HEK293 (cell line): ENCODE measurements at regions not wholly inside any gene's neighbourhood (a gene's known extent, or its start where the extent isn't known, plus 50 kb on each side); places are given as distances from the start of the nearest gene placed in this dataset.

Experiments
- CTCF ChIA-PET: fragments of 350-600 bp; formaldehyde crosslinking; extraction: SDS; loops from one replicate; lab custom pipeline; 2021; ENCODE audit warnings: antibody characterized with exemption; lab: Yijun Ruan, JAX
- POLR2A ChIA-PET: fragments of 300-600 bp; formaldehyde crosslinking; extraction: SDS; loops from one replicate; lab custom pipeline; 2020; ENCODE audit warnings: antibody characterized with exemption, inconsistent platforms; lab: Yijun Ruan, JAX
- H3K27ac ChIP-seq: fragments of 200-500 bp; sonication (Bioruptor generic); 2 replicates; pipeline ENCODE4 v1.5.1; 2014; ENCODE audit warnings: low read depth, low read length, control low read depth, inconsistent platforms; ENCODE audit errors: extremely low read depth
- H3K36me3 ChIP-seq, 2 experiments: fragments of 200-500 bp in 1 of 2; sonication (Bioruptor generic) in 1 of 2; 1 replicate in 1 of 2; 2 replicates in 1 of 2; pipeline ENCODE4 v1.5.1; 2014 to 2017; ENCODE audit warnings: inconsistent platforms in 2 of 2, low read length in 2 of 2; ENCODE audit not compliant: control insufficient read depth in 2 of 2, insufficient read depth in 1 of 2
- H3K4me1 ChIP-seq: fragments of 200-500 bp; sonication (Bioruptor generic); 2 replicates; pipeline ENCODE4 v1.5.1; 2014; ENCODE audit warnings: mild to moderate bottlenecking, low read length, inconsistent platforms; ENCODE audit not compliant: control insufficient read depth, insufficient read depth
- H3K4me3 ChIP-seq: 2 replicates; pipeline ENCODE4 v1.5.1; 2011; ENCODE audit warnings: low read depth, mild to moderate bottlenecking, control low read depth, low read length, moderate library complexity
- H3K9me3 ChIP-seq: fragments of 200-500 bp; sonication (Bioruptor generic); 2 replicates; pipeline ENCODE4 v1.5.1; 2014; ENCODE audit warnings: low read depth, low read length, inconsistent platforms; ENCODE audit not compliant: control insufficient read depth, insufficient read depth
- EGR2 ChIP-seq: fragments of 450-650 bp; formaldehyde crosslinking; IDR thresholded peaks from 2 replicates; pipeline ENCODE4 v1.5.1; 2016; ENCODE audit warnings: low read depth, missing biosample characterization, missing genetic modification characterization
- HOXD13 ChIP-seq: sonication (generic); formaldehyde crosslinking; IDR thresholded peaks from 2 replicates; pipeline ENCODE4 v1.8.0; 2022; ENCODE audit warnings: missing genetic modification reagents, borderline replicate concordance
- KLF1 ChIP-seq: fragments of 450-650 bp; formaldehyde crosslinking; IDR thresholded peaks from 2 replicates; pipeline ENCODE4 v1.5.1; 2016; ENCODE audit warnings: missing biosample characterization, missing genetic modification characterization
- KLF17 ChIP-seq: fragments of 450-650 bp; formaldehyde crosslinking; IDR thresholded peaks from 2 replicates; pipeline ENCODE4 v1.5.1; 2016; ENCODE audit warnings: missing biosample characterization, missing genetic modification characterization
- MZF1 ChIP-seq: fragments of 450-650 bp; formaldehyde crosslinking; IDR thresholded peaks from 2 replicates; pipeline ENCODE4 v1.5.1; 2017; ENCODE audit warnings: missing biosample characterization, missing genetic modification characterization, borderline replicate concordance
- REPIN1 ChIP-seq: fragments of 450-650 bp; formaldehyde crosslinking; IDR thresholded peaks from 2 replicates; pipeline ENCODE4 v1.5.1; 2017; ENCODE audit warnings: missing biosample characterization, missing genetic modification characterization, low read depth
- SCRT1 ChIP-seq: fragments of 450-650 bp; formaldehyde crosslinking; IDR thresholded peaks from 2 replicates; pipeline ENCODE4 v1.5.1; 2016; ENCODE audit warnings: missing biosample characterization, missing genetic modification characterization, borderline replicate concordance
- SP2 ChIP-seq: fragments of 450-650 bp; formaldehyde crosslinking; IDR thresholded peaks from 2 replicates; pipeline ENCODE4 v1.5.1; 2016; ENCODE audit warnings: missing biosample characterization, missing genetic modification characterization
- SP7 ChIP-seq: fragments of 450-650 bp; formaldehyde crosslinking; IDR thresholded peaks from 2 replicates; pipeline ENCODE4 v1.5.1; 2016; ENCODE audit warnings: missing biosample characterization, missing genetic modification characterization
- ZFP37 ChIP-seq: fragments of 450-650 bp; formaldehyde crosslinking; IDR thresholded peaks from 2 replicates; pipeline ENCODE4 v1.5.1; 2016; ENCODE audit warnings: missing biosample characterization, missing genetic modification characterization
- ZNF112 ChIP-seq: fragments of 450-650 bp; formaldehyde crosslinking; IDR thresholded peaks from 2 replicates; pipeline ENCODE4 v1.5.0; 2017; ENCODE audit warnings: missing biosample characterization, missing genetic modification characterization
- ZNF138 ChIP-seq: fragments of 450-650 bp; formaldehyde crosslinking; IDR thresholded peaks from 2 replicates; pipeline ENCODE4 v1.5.1; 2016; ENCODE audit warnings: missing biosample characterization, missing genetic modification characterization, borderline replicate concordance
- ZNF140 ChIP-seq: fragments of 450-650 bp; formaldehyde crosslinking; IDR thresholded peaks from 2 replicates; pipeline ENCODE4 v1.5.1; 2016; ENCODE audit warnings: missing biosample characterization, missing genetic modification characterization
- ZNF175 ChIP-seq: fragments of 450-650 bp; formaldehyde crosslinking; IDR thresholded peaks from 2 replicates; pipeline ENCODE4 v1.5.1; 2016; ENCODE audit warnings: missing biosample characterization, missing genetic modification characterization
- ZNF248 ChIP-seq: fragments of 450-650 bp; formaldehyde crosslinking; IDR thresholded peaks from 2 replicates; pipeline ENCODE4 v1.5.1; 2017; ENCODE audit warnings: missing biosample characterization, missing genetic modification characterization
- ZNF292 ChIP-seq: fragments of 450-650 bp; formaldehyde crosslinking; IDR thresholded peaks from 2 replicates; pipeline ENCODE4 v1.5.1; 2016; ENCODE audit warnings: low read depth, missing biosample characterization, missing genetic modification characterization, borderline replicate concordance
- ZNF366 ChIP-seq: fragments of 450-650 bp; formaldehyde crosslinking; conservative IDR thresholded peaks from 2 replicates; pipeline ENCODE4 v1.5.1; 2016; ENCODE audit warnings: missing biosample characterization, missing genetic modification characterization
- ZNF394 ChIP-seq: fragments of 450-650 bp; formaldehyde crosslinking; IDR thresholded peaks from 2 replicates; pipeline ENCODE4 v1.5.1; 2016; ENCODE audit warnings: missing biosample characterization, missing genetic modification characterization, mild to moderate bottlenecking, moderate library complexity, borderline replicate concordance
- ZNF510 ChIP-seq: fragments of 450-650 bp; formaldehyde crosslinking; IDR thresholded peaks from 2 replicates; pipeline ENCODE4 v1.5.1; 2018; ENCODE audit warnings: mild to moderate bottlenecking, missing genetic modification characterization, missing biosample characterization; ENCODE audit not compliant: insufficient replicate concordance
- ZNF571 ChIP-seq: fragments of 450-650 bp; formaldehyde crosslinking; IDR thresholded peaks from 2 replicates; pipeline ENCODE4 v1.5.0; 2017; ENCODE audit warnings: missing biosample characterization, missing genetic modification characterization
- ZNF600 ChIP-seq: fragments of 450-650 bp; formaldehyde crosslinking; IDR thresholded peaks from 2 replicates; pipeline ENCODE4 v1.5.1; 2016; ENCODE audit warnings: missing biosample characterization, missing genetic modification characterization
- ZNF629 ChIP-seq: fragments of 450-650 bp; formaldehyde crosslinking; IDR thresholded peaks from 2 replicates; pipeline ENCODE4 v1.5.1; 2017; ENCODE audit warnings: missing biosample characterization, missing genetic modification characterization
- ZNF664 ChIP-seq: fragments of 450-650 bp; formaldehyde crosslinking; IDR thresholded peaks from 2 replicates; pipeline ENCODE4 v1.5.1; 2016; ENCODE audit warnings: missing biosample characterization, missing genetic modification characterization
- ZNF677 ChIP-seq: fragments of 450-650 bp; IDR thresholded peaks from 2 replicates; pipeline ENCODE4 v1.5.0; 2018; ENCODE audit warnings: missing biosample characterization, mild to moderate bottlenecking, missing genetic modification characterization, moderate library complexity
- ZSCAN23 ChIP-seq: fragments of 450-650 bp; formaldehyde crosslinking; IDR thresholded peaks from 2 replicates; pipeline ENCODE4 v1.5.1; 2016; ENCODE audit warnings: missing biosample characterization, missing genetic modification characterization
- TF ChIP-seq, protein P1 (sequence below): fragments of 450-650 bp; formaldehyde crosslinking; optimal IDR thresholded peaks from 2 replicates; pipeline ENCODE3; 2016; ENCODE audit warnings: missing biosample characterization, mild to moderate bottlenecking, missing genetic modification characterization
- TF ChIP-seq, protein P2 (sequence below): fragments of 450-650 bp; formaldehyde crosslinking; IDR thresholded peaks from 2 replicates; pipeline ENCODE4 v1.5.1; 2017; ENCODE audit warnings: missing biosample characterization, missing genetic modification characterization

DNA sequence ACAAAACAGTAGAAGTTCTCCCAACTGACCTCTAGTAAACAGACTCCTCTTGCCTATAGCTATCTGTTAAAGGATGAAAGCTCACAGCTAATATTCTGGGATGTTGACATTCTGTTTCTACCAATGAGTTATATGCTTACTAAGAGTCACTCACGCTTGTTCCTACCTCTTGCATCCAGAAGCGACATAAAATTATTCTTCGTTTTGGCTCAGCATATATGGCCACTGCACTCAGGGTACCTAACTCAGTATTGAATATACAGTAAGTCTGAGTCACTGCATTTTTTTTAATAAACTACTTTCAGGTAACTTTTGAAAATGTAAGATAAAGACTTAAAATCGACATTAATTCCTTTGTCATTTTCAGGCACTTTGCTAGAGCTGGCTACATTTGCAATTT lies 214.4 kb upstream of the STXBP5 start (continued):
- no peak for TF ChIP-seq KLF1 (tag by site-specific recombination)
- TF ChIP-seq ZNF394 (tag by site-specific recombination), result no peak
- TF ChIP-seq SP7 (tag by site-specific recombination), result no peak
- TF ChIP-seq ZNF510 (tag by site-specific recombination), result no peak
- TF ChIP-seq ZNF629 (tag by site-specific recombination), result no peak
- TF ChIP-seq ZNF366 (tag by site-specific recombination), result no peak
- no peak for TF ChIP-seq MZF1 (tag by site-specific recombination)
- TF ChIP-seq ZFP37 (tag by site-specific recombination), result no peak
- TF ChIP-seq ZNF677 (tag by site-specific recombination), result no peak
- TF ChIP-seq ZNF571, result no peak

GRCh38 chr6:146990284-146990683 lies 213.9 kb upstream of the STXBP5 start:
- no peak overlapping the region for H3K27ac ChIP-seq
- H3K9me3 ChIP-seq, result no peaks in the 10 kb centered on the region
- CTCF ChIA-PET, result interaction anchor here (0.6 to 1.0 kb wide), 2 partner anchors 38 to 505 kb away, joined by 3 to 4 read pairs; no protein-coding TSS in a partner anchor
- no peaks in the 10 kb centered on the region for H3K4me1 ChIP-seq
- TF ChIP-seq KLF17 (tag by site-specific recombination) (no peak), ZNF140 (tag by site-specific recombination) (peak; percentile 40; the same call in 1 of the 2 replicates)
- TF ChIP-seq, all 188 proteins: peak for 1
- Histone ChIP-seq H3K36me3 (no peaks in the 10 kb centered on the region), H3K4me3 (no peak overlapping the region)
- POLR2A ChIA-PET, result no interaction called here

GRCh38 chr6:146990821-146991798 lies 213.1 kb upstream of the STXBP5 start:
- POLR2A ChIA-PET, result interaction anchor here (0.6 kb wide), 1 partner anchor 9 kb away, joined by 5 read pairs; no protein-coding TSS in a partner anchor

DNA sequence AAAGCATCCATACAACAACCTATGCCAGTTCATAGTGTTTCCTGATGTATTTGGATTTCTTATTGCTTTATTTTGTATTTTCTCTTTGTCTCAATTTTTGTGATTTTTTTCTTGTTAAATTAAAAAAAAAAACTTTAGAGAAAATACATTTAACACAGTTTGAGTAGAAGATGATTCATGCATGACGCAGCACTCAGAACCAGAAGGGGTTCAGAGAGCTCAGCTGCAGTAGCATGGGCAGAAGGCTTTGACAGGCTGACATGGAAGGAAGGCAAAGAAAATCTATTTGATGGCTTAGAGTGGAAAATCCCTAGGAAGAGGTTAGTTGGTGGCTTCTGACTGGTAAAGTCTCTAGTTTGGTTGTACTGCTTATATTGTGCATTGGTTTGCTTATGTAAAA lies 207.2 kb upstream of the STXBP5 start:
- ChIA-PET POLR2A (no interaction called here), CTCF (interaction anchor here (0.6 kb wide), 1 partner anchor 123 kb away, joined by 4 read pairs; no protein-coding TSS in a partner anchor)
- no peaks in the 10 kb centered on the region for H3K36me3 ChIP-seq
- H3K4me1 ChIP-seq, result no peaks in the 10 kb centered on the region
- H3K27ac ChIP-seq, result no peak overlapping the region
- no peak overlapping the region for H3K4me3 ChIP-seq
- H3K9me3 ChIP-seq, result no peaks in the 10 kb centered on the region
- TF ChIP-seq ZNF138 (tag by site-specific recombination), result no peak
- no peak for TF ChIP-seq ZNF248 (tag by site-specific recombination)
- no peak for TF ChIP-seq ZNF600
- TF ChIP-seq ZNF664, result no peak
- no peak for TF ChIP-seq EGR2 (tag by site-specific recombination)
- no peak for TF ChIP-seq SP2 (tag by site-specific recombination)
- no peak for TF ChIP-seq ZNF175
- TF ChIP-seq ZNF292 (tag by site-specific recombination), result no peak
- TF ChIP-seq ZNF571, result no peak
- TF ChIP-seq, protein P1, sequence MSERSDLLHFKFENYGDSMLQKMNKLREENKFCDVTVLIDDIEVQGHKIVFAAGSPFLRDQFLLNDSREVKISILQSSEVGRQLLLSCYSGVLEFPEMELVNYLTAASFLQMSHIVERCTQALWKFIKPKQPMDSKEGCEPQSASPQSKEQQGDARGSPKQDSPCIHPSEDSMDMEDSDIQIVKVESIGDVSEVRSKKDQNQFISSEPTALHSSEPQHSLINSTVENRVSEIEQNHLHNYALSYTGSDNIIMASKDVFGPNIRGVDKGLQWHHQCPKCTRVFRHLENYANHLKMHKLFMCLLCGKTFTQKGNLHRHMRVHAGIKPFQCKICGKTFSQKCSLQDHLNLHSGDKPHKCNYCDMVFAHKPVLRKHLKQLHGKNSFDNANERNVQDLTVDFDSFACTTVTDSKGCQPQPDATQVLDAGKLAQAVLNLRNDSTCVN (tag by site-specific recombination), result no peak
- no peak for TF ChIP-seq ZNF112 (tag by site-specific recombination)

More at GRCh38 chr6:146990821-146991798, 213.1 kb upstream of the STXBP5 start:
- no peak overlapping the region for H3K27ac ChIP-seq
- H3K4me3 ChIP-seq, result no peak overlapping the region
- TF ChIP-seq REPIN1 (tag by site-specific recombination) (no peak), SCRT1 (tag by site-specific recombination) (no peak), ZSCAN23 (tag by site-specific recombination) (no peak), HOXD13 (CRISPR knock-in tag) (no peak)
- TF ChIP-seq, protein P2, sequence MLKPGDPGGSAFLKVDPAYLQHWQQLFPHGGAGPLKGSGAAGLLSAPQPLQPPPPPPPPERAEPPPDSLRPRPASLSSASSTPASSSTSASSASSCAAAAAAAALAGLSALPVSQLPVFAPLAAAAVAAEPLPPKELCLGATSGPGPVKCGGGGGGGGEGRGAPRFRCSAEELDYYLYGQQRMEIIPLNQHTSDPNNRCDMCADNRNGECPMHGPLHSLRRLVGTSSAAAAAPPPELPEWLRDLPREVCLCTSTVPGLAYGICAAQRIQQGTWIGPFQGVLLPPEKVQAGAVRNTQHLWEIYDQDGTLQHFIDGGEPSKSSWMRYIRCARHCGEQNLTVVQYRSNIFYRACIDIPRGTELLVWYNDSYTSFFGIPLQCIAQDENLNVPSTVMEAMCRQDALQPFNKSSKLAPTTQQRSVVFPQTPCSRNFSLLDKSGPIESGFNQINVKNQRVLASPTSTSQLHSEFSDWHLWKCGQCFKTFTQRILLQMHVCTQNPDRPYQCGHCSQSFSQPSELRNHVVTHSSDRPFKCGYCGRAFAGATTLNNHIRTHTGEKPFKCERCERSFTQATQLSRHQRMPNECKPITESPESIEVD, result no peak
- TF ChIP-seq, all 188 proteins: peak for 0
- Histone ChIP-seq H3K9me3 (no peaks in the 10 kb centered on the region), H3K4me1 (no peaks in the 10 kb centered on the region), H3K36me3 (no peaks in the 10 kb centered on the region)
- CTCF ChIA-PET, result interaction anchor here (0.6 to 1.1 kb wide), 4 partner anchors 15 to 506 kb away, joined by 3 to 6 read pairs (median 4); no protein-coding TSS in a partner anchor
